Ovary (tissue), 7 donors: ENCODE measurements at regions not wholly inside any gene's neighbourhood (a gene's known extent, or its start where the extent isn't known, plus 50 kb on each side); places are given as distances from the start of the nearest gene placed in this dataset.

Source experiments
- DNase-seq, 5 donors: peaks; one replicate each; pipeline ENCODE4 v3.0.0-alpha.2; 2019 to 2020
- H3K27ac ChIP-seq, 2 donors: fragments of 200-600 bp; one replicate each; pipeline versions ENCODE4 v1.5.1 to v1.8.0; 2019 to 2022
- H3K27me3 ChIP-seq: fragments of 200-600 bp; one replicate; pipeline ENCODE4 v1.8.0; 2022
- H3K36me3 ChIP-seq: fragments of 200-600 bp; sonication (generic); one replicate; pipeline ENCODE4 v1.5.1; 2019
- H3K4me1 ChIP-seq: one replicate; pipeline ENCODE4 v1.8.1; 2013; ENCODE audit warnings: mild to moderate bottlenecking, moderate library complexity; ENCODE audit not compliant: insufficient read depth
- H3K4me3 ChIP-seq: fragments of 200-600 bp; sonication (generic); one replicate; pipeline ENCODE4 v1.5.1; 2017
- H3K9me3 ChIP-seq, 2 donors: fragments of 200-600 bp in 1 of 2; sonication (generic) in 1 of 2; one replicate each; pipeline versions ENCODE4 v1.5.1 to v1.8.1; 2013 to 2019; ENCODE audit warnings: mild to moderate bottlenecking in 1 of 2, moderate library complexity in 1 of 2
- EP300 ChIP-seq: sonication (generic); formaldehyde crosslinking; IDR thresholded peaks from one replicate; pipeline ENCODE4 v1.6.1; 2017; ENCODE audit warnings: antibody characterized with exemption
- POLR2A ChIP-seq: fragments of 450-650 bp; IDR thresholded peaks from one replicate; pipeline ENCODE4 v1.6.1; 2017; ENCODE audit warnings: antibody characterized with exemption, mild to moderate bottlenecking, moderate library complexity
- WGBS, 3 donors: extraction: QIAGEN DNeasy Blood & Tissue Kit in 1 of 3; methylation state at CpG; one replicate each; pipeline versions ENCODE4 v1.1.5 to v1.1.7; 2013 to 2017; 5-methylcytosine and 5-hydroxymethylcytosine counted together
- intact Hi-C, 4 donors: fragments of 100-400 bp; cut with DNase I; formaldehyde crosslinking; loops; one replicate each; pipeline versions ENCODE4 v1.11.0 to v1.15.1; 2022 to 2023
- TF ChIP-seq, protein P1 (sequence below), 3 donors: fragments of 450-650 bp in 2 of 3; fragments of 200-600 bp in 1 of 3; IDR thresholded peaks; one replicate each; pipeline versions ENCODE4 v1.5.1 to v1.8.0; 2016 to 2022; ENCODE audit warnings: antibody characterized with exemption in 3 of 3, mild to moderate bottlenecking in 1 of 3
- donor health status: DM: no; HTN: no; CAD: no; lungs with moderate emphysema.
- donor health status: DM: no; HTN: no; CAD: no.
- donor health status: Bipolar disorder and iron deficiency.
- donor health status: DM: no; HTN: no; CAD: no.
- donor health status: DM: yes; HTN: yes; CAD: no.

DNA sequence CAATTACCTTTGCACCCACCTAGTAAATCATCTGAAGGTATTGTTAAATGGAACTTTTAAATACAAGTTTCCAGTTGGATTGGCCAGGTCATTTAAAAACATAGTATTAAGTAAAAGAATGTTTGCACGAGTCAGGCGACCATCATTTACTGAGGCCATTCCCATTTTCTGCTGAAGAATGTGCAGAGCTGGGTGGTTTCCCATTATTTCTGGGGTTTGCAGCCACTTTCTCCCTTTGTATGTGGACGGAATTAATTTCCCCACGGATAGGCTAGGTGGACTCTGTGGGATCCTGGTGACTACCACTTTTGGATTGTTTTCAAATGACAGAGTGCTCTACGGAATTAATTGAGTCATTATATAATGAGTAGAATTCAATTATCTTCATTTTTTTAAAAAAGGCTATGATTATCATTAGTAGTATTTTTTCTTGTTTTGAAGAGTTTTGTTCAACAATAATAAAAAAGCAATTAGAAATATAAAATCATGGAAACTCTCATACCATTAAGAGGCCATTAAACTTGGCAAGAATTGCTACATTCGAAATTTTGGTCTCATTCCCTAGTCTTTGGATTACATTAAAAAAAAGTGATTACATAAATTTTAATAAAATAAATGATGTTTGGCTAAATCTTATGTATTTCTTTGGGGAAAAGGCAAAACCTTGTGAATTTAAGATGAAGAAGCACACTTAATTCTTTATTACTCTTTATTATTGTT is 120.4 kb upstream of the FZD8 start:
- DNase-seq, result no peak
- WGBS, 3 donors, result 64 to 76% (median 67%) methylated on average over 6 of the region's 6 CpGs
- H3K4me1 ChIP-seq, result peaks cover 5% of the 10 kb centered on the region
- no peak overlapping the region for H3K4me3 ChIP-seq
- H3K27me3 ChIP-seq, result no peaks in the 10 kb centered on the region
- intact Hi-C loops, result no loop called here
- H3K27ac ChIP-seq, result no peak overlapping the region
- no peaks in the 10 kb centered on the region for H3K36me3 ChIP-seq
- no peaks in the 10 kb centered on the region for H3K9me3 ChIP-seq
- TF ChIP-seq POLR2A (no peak), EP300 (no peak)
- TF ChIP-seq, protein P1, sequence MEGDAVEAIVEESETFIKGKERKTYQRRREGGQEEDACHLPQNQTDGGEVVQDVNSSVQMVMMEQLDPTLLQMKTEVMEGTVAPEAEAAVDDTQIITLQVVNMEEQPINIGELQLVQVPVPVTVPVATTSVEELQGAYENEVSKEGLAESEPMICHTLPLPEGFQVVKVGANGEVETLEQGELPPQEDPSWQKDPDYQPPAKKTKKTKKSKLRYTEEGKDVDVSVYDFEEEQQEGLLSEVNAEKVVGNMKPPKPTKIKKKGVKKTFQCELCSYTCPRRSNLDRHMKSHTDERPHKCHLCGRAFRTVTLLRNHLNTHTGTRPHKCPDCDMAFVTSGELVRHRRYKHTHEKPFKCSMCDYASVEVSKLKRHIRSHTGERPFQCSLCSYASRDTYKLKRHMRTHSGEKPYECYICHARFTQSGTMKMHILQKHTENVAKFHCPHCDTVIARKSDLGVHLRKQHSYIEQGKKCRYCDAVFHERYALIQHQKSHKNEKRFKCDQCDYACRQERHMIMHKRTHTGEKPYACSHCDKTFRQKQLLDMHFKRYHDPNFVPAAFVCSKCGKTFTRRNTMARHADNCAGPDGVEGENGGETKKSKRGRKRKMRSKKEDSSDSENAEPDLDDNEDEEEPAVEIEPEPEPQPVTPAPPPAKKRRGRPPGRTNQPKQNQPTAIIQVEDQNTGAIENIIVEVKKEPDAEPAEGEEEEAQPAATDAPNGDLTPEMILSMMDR (IDR thresholded peaks at IDR 0.05), result no peak

DNA sequence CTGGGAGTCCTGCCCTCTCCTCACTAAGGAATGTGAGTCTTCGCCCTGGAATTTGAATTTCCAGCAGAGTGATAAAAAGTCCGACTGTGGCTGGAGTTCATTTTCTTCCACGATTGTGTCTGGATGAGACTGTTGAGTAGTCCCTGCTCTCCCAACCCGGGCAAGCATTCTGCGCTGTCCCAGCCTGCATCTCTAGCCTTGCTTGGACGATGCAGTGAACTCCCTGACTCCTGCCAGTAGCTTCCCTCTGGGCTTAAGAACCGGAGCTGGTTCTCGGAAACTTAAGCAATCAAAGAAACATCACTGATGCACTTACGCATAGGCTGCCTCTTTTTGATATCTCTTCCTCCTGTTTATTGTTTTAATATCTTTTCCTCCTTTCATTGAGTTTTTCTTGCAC is 116.0 kb upstream of the FZD8 start:
- H3K27ac ChIP-seq, result no peak overlapping the region
- 60 to 70% (median 68%) methylated on average over 9 of the region's 9 CpGs for WGBS, 3 donors
- intact Hi-C loops, result no loop called here

DNA sequence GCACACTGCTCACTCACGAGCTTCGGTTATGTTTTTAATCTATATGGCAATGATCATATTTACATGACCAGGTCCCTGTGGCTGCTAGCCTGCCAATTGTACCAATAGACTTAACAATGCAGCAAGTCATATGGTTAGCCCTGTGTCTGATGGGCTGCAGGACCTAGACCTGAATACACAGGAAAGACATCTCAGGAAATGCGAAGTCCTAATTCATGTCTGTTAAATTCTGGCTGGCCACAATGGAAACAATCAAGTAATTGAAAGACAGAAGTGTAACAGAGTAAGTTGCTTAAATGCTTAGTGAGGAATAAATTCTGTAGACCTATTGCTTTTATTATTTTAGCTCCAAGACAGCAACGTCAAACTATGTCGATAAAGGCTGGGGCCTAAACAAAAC is 112.4 kb upstream of the FZD8 start:
- Histone ChIP-seq H3K27ac (no peak overlapping the region), H3K4me1 (peaks cover 3% of the 10 kb centered on the region), H3K36me3 (no peaks in the 10 kb centered on the region), H3K27me3 (no peaks in the 10 kb centered on the region), H3K9me3 (no peaks in the 10 kb centered on the region), H3K4me3 (no peak overlapping the region)
- TF ChIP-seq POLR2A, result no peak
- no peak for TF ChIP-seq EP300
- TF ChIP-seq, protein P1 (IDR thresholded peaks at IDR 0.05), result no peak
- 84 to 92% (median 84%) methylated on average over 5 of the region's 5 CpGs for WGBS, 3 donors
- intact Hi-C loops, result no loop called here
- no peak for DNase-seq

More for the DNA sequence above, 116.0 kb upstream of the FZD8 start:
- Histone ChIP-seq H3K27me3 (no peaks in the 10 kb centered on the region), H3K4me3 (no peak overlapping the region), H3K9me3 (no peaks in the 10 kb centered on the region), H3K36me3 (no peaks in the 10 kb centered on the region), H3K4me1 (no peaks in the 10 kb centered on the region)
- peak in 1 of 5 donors; percentile 15 for DNase-seq
- no peak for TF ChIP-seq POLR2A
- no peak for TF ChIP-seq EP300
- TF ChIP-seq, protein P1 (IDR thresholded peaks at IDR 0.05), result no peak

DNA sequence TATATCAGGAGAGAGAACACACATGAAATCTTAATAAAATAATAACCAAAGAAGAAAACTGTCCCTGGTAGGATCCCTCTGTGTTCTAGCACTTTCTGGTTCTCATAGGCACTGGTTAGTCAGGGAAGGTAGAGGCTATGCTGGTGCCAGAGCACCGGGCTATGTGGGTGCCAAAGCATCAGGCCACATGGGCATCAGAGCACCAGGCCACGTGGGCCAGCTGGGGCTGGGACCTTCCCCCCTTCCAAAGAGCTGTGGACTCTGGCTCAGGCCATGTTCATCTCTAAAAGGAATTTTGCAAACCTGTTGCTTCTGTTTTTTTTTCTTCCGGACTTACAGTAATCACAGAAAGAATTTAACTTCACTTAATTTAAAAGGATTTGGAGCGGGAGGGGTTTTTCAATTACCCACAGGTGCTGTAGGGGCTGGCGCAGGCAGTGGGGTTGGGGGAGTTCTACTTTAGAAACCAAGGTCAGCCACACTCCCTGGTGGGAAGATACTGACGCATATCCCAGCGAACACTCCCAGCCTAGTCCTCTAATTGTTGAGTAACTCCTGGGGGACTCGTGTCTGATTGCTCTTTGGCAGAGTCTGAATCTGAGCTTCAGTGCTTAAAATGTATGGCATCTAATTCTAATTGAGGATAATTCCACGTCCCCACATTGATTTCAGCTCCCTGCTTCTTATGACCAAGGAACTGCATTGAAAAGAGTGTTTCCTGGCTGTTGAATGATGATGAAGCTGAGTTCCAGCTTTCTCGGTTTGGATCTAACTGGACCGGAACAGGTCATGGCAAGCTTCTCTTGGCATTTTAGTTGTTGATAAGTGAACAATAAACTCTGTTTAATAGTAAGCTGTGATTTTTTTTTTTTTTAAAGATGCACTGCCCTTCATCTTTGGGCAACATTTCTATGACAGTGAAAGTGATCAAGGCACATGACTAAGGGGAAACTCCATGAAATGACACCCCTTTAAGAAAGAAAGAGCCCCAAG is 110.7 kb upstream of the FZD8 start:
- DNase-seq, result peak in 1 of 5 donors; percentile 17
- no peak overlapping the region for H3K4me3 ChIP-seq
- H3K9me3 ChIP-seq, result no peaks in the 10 kb centered on the region
- H3K27me3 ChIP-seq, result no peaks in the 10 kb centered on the region
- H3K27ac ChIP-seq, result no peak overlapping the region
- peaks cover 3% of the 10 kb centered on the region for H3K4me1 ChIP-seq
- TF ChIP-seq, protein P1 (IDR thresholded peaks at IDR 0.05), result no peak
- TF ChIP-seq POLR2A (no peak), EP300 (no peak)
- intact Hi-C loops, result no loop called here
- 10 to 23% (median 17%) methylated on average over 11 of the region's 11 CpGs for WGBS, 3 donors
- no peaks in the 10 kb centered on the region for H3K36me3 ChIP-seq
